ENCODE measurements at regions not wholly inside any gene's neighbourhood (a gene's known extent, or its start where the extent isn't known, plus 50 kb on each side); places are given as distances from the start of the nearest gene placed in this dataset.
"Not testable (repeated sequence)": the region's sequence is repeated elsewhere in the genome, so short reads cannot be mapped to it uniquely, and the experiment has no call there.

- intact Hi-C loops (cut with DNase I) = no loop called here
- no peaks in the 10 kb centered on the region for H3K9me3 ChIP-seq (replicated peaks in 1 of 3)
- H3K36me3 ChIP-seq (replicated peaks in 1 of 2) = no peaks in the 10 kb centered on the region
- H3K4me1 ChIP-seq (replicated peaks in 1 of 2) = no peaks in the 10 kb centered on the region
- 87 to 96% (median 94%) methylated on average over 2 of the region's 2 CpGs for WGBS, 4 donors
- no peak for DNase-seq
- no peak overlapping the region for H3K27ac ChIP-seq
- TF ChIP-seq POLR2A (IDR thresholded peaks at IDR 0.05) = no peak
- TF ChIP-seq CTCF (IDR thresholded peaks at IDR 0.05) = no peak
- no peak overlapping the region for H3K4me3 ChIP-seq
- H3K27me3 ChIP-seq = no peaks in the 10 kb centered on the region
Measured at GRCh38 chr5:53792338-53792737, 231.9 kb downstream of the NDUFS4 start.

- H3K27ac ChIP-seq; H3K36me3 ChIP-seq (replicated peaks in 1 of 2); H3K9me3 ChIP-seq (replicated peaks in 1 of 3); H3K4me1 ChIP-seq (replicated peaks in 1 of 2); H3K4me3 ChIP-seq; H3K27me3 ChIP-seq; DNase-seq; intact Hi-C loops (cut with DNase I): not testable (repeated sequence)
- 71 to 91% (median 81%) methylated on average over 4 to 9 of the region's 9 CpGs for WGBS, 4 donors
Measured at GRCh38 chr5:53799644-53800043, 239.2 kb downstream of the NDUFS4 start.

- 74 to 84% (median 80%) methylated on average over 4 of the region's 4 CpGs for WGBS, 4 donors
- H3K27ac ChIP-seq; H3K9me3 ChIP-seq (replicated peaks in 1 of 3); H3K4me1 ChIP-seq (replicated peaks in 1 of 2); H3K4me3 ChIP-seq; DNase-seq; H3K27me3 ChIP-seq; intact Hi-C loops (cut with DNase I); H3K36me3 ChIP-seq (replicated peaks in 1 of 2): not testable (repeated sequence)
Measured at GRCh38 chr5:53808392-53808791, 248.0 kb downstream of the NDUFS4 start.

- TF ChIP-seq CTCF (IDR thresholded peaks at IDR 0.05) (no peak), POLR2A (IDR thresholded peaks at IDR 0.05) (no peak)
- Histone ChIP-seq H3K27me3 (no peaks in the 10 kb centered on the region), H3K4me3 (no peak overlapping the region), H3K9me3 (replicated peaks in 1 of 3) (no peaks in the 10 kb centered on the region), H3K36me3 (replicated peaks in 1 of 2) (no peaks in the 10 kb centered on the region), H3K27ac (no peak overlapping the region), H3K4me1 (replicated peaks in 1 of 2) (no peaks in the 10 kb centered on the region)
- WGBS, 4 donors = 67 to 73% (median 68%) methylated on average over 2 of the region's 2 CpGs
- intact Hi-C loops (cut with DNase I) = no loop called here
- DNase-seq = no peak
Measured at GRCh38 chr5:53814819-53815218, 254.4 kb downstream of the NDUFS4 start.

- 81 to 94% (median 87%) methylated on average over 2 of the region's 2 CpGs for WGBS, 4 donors
Measured at GRCh38 chr5:53815471-53815870, 255.0 kb downstream of the NDUFS4 start.

More at GRCh38 chr5:53815471-53815870, 255.0 kb downstream of the NDUFS4 start:
- intact Hi-C loops (cut with DNase I) = no loop called here
- Histone ChIP-seq H3K36me3 (replicated peaks in 1 of 2) (no peaks in the 10 kb centered on the region), H3K27me3 (no peaks in the 10 kb centered on the region), H3K4me1 (replicated peaks in 1 of 2) (no peaks in the 10 kb centered on the region), H3K27ac (no peak overlapping the region), H3K9me3 (replicated peaks in 1 of 3) (no peaks in the 10 kb centered on the region), H3K4me3 (no peak overlapping the region)
- DNase-seq = no peak
- no peak for TF ChIP-seq POLR2A (IDR thresholded peaks at IDR 0.05)
- TF ChIP-seq CTCF (IDR thresholded peaks at IDR 0.05) = no peak
